SIG-M5 treated with dmso at 0.1 percent for 504 hours (cell line): ENCODE measurements at regions not wholly inside any gene's neighbourhood (a gene's known extent, or its start where the extent isn't known, plus 50 kb on each side); places are given as distances from the start of the nearest gene placed in this dataset.
"Not testable (repeated sequence)": the region's sequence is repeated elsewhere in the genome, so short reads cannot be mapped to it uniquely, and the experiment has no call there.

ENCODE experiments used
- DNase-seq: peaks from one replicate; lab custom pipeline; 2025; ENCODE audit not compliant: unreplicated experiment; lab: John Stamatoyannopoulos, UW

- DNase-seq: no peak
These were observed 190.6 kb upstream of the SPRED2 start for GRCh38 chr2:65622951-65623535.

- DNase-seq: no peak
These were observed 190.1 kb upstream of the SPRED2 start for GRCh38 chr2:65622499-65622898.

GRCh38 chr2:65620524-65620923 lies 188.1 kb upstream of the SPRED2 start:
- no peak for DNase-seq

- no peak for DNase-seq
These were observed 187.6 kb upstream of the SPRED2 start for GRCh38 chr2:65620026-65620425.

GRCh38 chr2:65615602-65616001 lies 183.2 kb upstream of the SPRED2 start:
- DNase-seq: no peak

- no peak for DNase-seq
These were observed 181.7 kb upstream of the SPRED2 start for GRCh38 chr2:65613968-65614555.

GRCh38 chr2:65611488-65611887 lies 179.1 kb upstream of the SPRED2 start:
- no peak for DNase-seq

GRCh38 chr2:65608916-65609315 lies 176.5 kb upstream of the SPRED2 start:
- DNase-seq: no peak

- DNase-seq: no peak
These were observed 176.1 kb upstream of the SPRED2 start for GRCh38 chr2:65608466-65608865.

- DNase-seq: no peak
These were observed 175.4 kb upstream of the SPRED2 start for GRCh38 chr2:65607662-65608305.

- no peak for DNase-seq
These were observed 173.3 kb upstream of the SPRED2 start for GRCh38 chr2:65605743-65606058.

GRCh38 chr2:65605058-65605742 lies 172.8 kb upstream of the SPRED2 start:
- DNase-seq: no peak

- DNase-seq: no peak
These were observed 171.8 kb upstream of the SPRED2 start for GRCh38 chr2:65604246-65604645.

- no peak for DNase-seq
These were observed 170.3 kb upstream of the SPRED2 start for GRCh38 chr2:65602603-65603235.

GRCh38 chr2:65600871-65601270 lies 168.5 kb upstream of the SPRED2 start:
- DNase-seq: not testable (repeated sequence)

- not testable (repeated sequence) for DNase-seq
These were observed 168.0 kb upstream of the SPRED2 start for GRCh38 chr2:65600351-65600750.

- no peak for DNase-seq
These were observed 167.3 kb upstream of the SPRED2 start for GRCh38 chr2:65599693-65600092.

- DNase-seq: no peak
These were observed 166.6 kb upstream of the SPRED2 start for GRCh38 chr2:65598996-65599395.

- DNase-seq: no peak
These were observed 165.9 kb upstream of the SPRED2 start for GRCh38 chr2:65598264-65598663.

- DNase-seq: no peak
These were observed 163.2 kb upstream of the SPRED2 start for GRCh38 chr2:65595630-65596029.

GRCh38 chr2:65594150-65594549 lies 161.8 kb upstream of the SPRED2 start:
- no peak for DNase-seq

- DNase-seq: no peak
These were observed 157.3 kb upstream of the SPRED2 start for GRCh38 chr2:65589667-65590066.
